ENCODE measurements at regions not wholly inside any gene's neighbourhood (a gene's known extent, or its start where the extent isn't known, plus 50 kb on each side); places are given as distances from the start of the nearest gene placed in this dataset.

DNA sequence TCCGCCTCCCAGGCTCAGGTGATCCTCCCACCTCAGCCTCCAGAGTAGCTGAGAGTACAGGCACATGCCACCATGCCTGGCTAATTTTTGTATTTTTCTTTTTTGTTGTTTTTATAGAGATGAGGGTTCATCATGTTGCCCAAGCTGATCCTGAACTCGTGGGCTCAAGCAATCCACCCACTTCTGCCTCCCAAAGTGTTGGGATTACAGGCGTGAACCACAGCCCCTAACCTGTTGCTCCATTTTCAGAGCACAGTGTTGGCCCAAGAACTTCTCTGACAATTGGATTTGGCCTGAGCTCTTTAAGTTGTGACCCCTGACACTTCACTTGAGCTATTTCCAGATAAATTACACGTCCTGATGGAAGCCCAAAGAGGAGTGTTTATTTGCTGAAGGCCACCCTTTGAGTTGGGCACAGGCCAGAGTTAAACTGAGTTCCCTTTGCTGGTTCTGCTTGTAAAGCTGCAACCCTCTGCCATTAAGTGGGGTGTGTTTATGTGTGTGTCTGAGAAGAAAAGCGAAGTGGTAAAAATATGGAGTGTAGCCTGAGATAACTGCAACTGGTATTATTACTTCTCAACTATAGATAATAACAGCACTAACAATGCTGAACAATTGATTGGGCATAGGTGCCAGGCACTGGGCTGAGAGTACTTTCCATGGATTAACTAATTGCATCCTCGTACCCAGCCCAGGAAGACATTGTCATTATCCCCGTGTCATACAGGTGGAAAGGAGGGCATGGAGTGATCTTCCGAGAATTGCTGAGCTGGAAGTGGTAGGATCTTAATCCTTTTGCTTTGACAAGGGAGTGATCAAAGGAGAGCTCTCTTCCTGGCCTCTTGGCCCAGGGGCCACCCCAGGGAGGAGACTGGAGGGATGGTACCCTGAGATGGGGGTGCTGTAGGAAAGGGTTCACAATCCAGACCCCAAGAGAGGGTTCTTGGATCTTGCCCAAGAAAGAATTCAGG, 91.5 kb upstream of the PROK2 start:
- TF ChIP-seq, protein P1, sequence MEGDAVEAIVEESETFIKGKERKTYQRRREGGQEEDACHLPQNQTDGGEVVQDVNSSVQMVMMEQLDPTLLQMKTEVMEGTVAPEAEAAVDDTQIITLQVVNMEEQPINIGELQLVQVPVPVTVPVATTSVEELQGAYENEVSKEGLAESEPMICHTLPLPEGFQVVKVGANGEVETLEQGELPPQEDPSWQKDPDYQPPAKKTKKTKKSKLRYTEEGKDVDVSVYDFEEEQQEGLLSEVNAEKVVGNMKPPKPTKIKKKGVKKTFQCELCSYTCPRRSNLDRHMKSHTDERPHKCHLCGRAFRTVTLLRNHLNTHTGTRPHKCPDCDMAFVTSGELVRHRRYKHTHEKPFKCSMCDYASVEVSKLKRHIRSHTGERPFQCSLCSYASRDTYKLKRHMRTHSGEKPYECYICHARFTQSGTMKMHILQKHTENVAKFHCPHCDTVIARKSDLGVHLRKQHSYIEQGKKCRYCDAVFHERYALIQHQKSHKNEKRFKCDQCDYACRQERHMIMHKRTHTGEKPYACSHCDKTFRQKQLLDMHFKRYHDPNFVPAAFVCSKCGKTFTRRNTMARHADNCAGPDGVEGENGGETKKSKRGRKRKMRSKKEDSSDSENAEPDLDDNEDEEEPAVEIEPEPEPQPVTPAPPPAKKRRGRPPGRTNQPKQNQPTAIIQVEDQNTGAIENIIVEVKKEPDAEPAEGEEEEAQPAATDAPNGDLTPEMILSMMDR (IDR thresholded peaks at IDR 0.05): no peak
- no peak for TF ChIP-seq EP300 (IDR thresholded peaks at IDR 0.05; ENCODE audit: low read depth)

All from transverse colon (tissue), 3 donors.